Activated CD8-positive, alpha-beta memory T cell treated with anti-CD3 and anti-CD28 coated beads for 36 hours (primary cell): ENCODE measurements at regions not wholly inside any gene's neighbourhood (a gene's known extent, or its start where the extent isn't known, plus 50 kb on each side); places are given as distances from the start of the nearest gene placed in this dataset.

ENCODE experiments used
- CTCF ChIA-PET: fragments of 350-600 bp; sonication (Branson Sonifier 250); formaldehyde crosslinking; loops from one replicate; lab custom pipeline; 2021; ENCODE audit warnings: antibody characterized with exemption; lab: Charles Lee
- POLR2A ChIA-PET: fragments of 350-600 bp; sonication (Branson Sonifier 250); formaldehyde crosslinking; loops from one replicate; lab custom pipeline; 2021; ENCODE audit warnings: antibody characterized with exemption; lab: Charles Lee

- CTCF ChIA-PET: no interaction called here
- POLR2A ChIA-PET: no interaction called here
Measured at GRCh38 chr13:79811170-79811569, 330.2 kb downstream of the NDFIP2 start.

- ChIA-PET POLR2A (no interaction called here), CTCF (no interaction called here)
Measured at GRCh38 chr13:79810669-79811068, 329.7 kb downstream of the NDFIP2 start.

GRCh38 chr13:79810018-79810417 lies 329.1 kb downstream of the NDFIP2 start:
- CTCF ChIA-PET: no interaction called here
- POLR2A ChIA-PET: no interaction called here

GRCh38 chr13:79808475-79808874 lies 327.5 kb downstream of the NDFIP2 start:
- ChIA-PET CTCF (no interaction called here), POLR2A (no interaction called here)

- CTCF ChIA-PET: no interaction called here
- POLR2A ChIA-PET: no interaction called here
Measured at GRCh38 chr13:79807554-79807953, 326.6 kb downstream of the NDFIP2 start.

- CTCF ChIA-PET: no interaction called here
- POLR2A ChIA-PET: no interaction called here
Measured at GRCh38 chr13:79806821-79807220, 325.9 kb downstream of the NDFIP2 start.

- POLR2A ChIA-PET: no interaction called here
- CTCF ChIA-PET: no interaction called here
Measured at GRCh38 chr13:79805317-79805716, 324.4 kb downstream of the NDFIP2 start.

GRCh38 chr13:79803989-79804388 lies 323.0 kb downstream of the NDFIP2 start:
- POLR2A ChIA-PET: no interaction called here
- CTCF ChIA-PET: no interaction called here

GRCh38 chr13:79803296-79803695 lies 322.3 kb downstream of the NDFIP2 start:
- ChIA-PET POLR2A (no interaction called here), CTCF (no interaction called here)

GRCh38 chr13:79802389-79803085 lies 321.6 kb downstream of the NDFIP2 start:
- ChIA-PET CTCF (interaction anchor here (0.6 kb wide), 1 partner anchor 1960 kb away, joined by 3 read pairs; no protein-coding TSS in a partner anchor), POLR2A (no interaction called here)

- ChIA-PET CTCF (no interaction called here), POLR2A (no interaction called here)
Measured at GRCh38 chr13:79799059-79799867, 318.3 kb downstream of the NDFIP2 start.

- POLR2A ChIA-PET: no interaction called here
- CTCF ChIA-PET: no interaction called here
Measured at GRCh38 chr13:79796136-79796535, 315.2 kb downstream of the NDFIP2 start.

GRCh38 chr13:79794931-79795330 lies 314.0 kb downstream of the NDFIP2 start:
- ChIA-PET POLR2A (no interaction called here), CTCF (no interaction called here)

- POLR2A ChIA-PET: no interaction called here
- CTCF ChIA-PET: no interaction called here
Measured at GRCh38 chr13:79792716-79793115, 311.8 kb downstream of the NDFIP2 start.

- POLR2A ChIA-PET: no interaction called here
Measured at GRCh38 chr13:79791471-79792042, 310.6 kb downstream of the NDFIP2 start.

GRCh38 chr13:79786176-79786575 lies 305.2 kb downstream of the NDFIP2 start:
- ChIA-PET POLR2A (no interaction called here), CTCF (no interaction called here)

More at GRCh38 chr13:79791471-79792042, 310.6 kb downstream of the NDFIP2 start:
- CTCF ChIA-PET: no interaction called here

- ChIA-PET POLR2A (no interaction called here), CTCF (no interaction called here)
Measured at GRCh38 chr13:79782541-79783205, 301.7 kb downstream of the NDFIP2 start.

GRCh38 chr13:79781829-79782540 lies 301.0 kb downstream of the NDFIP2 start:
- CTCF ChIA-PET: no interaction called here
- POLR2A ChIA-PET: no interaction called here

GRCh38 chr13:79780240-79780639 lies 299.3 kb downstream of the NDFIP2 start:
- POLR2A ChIA-PET: no interaction called here
- CTCF ChIA-PET: no interaction called here

GRCh38 chr13:79779761-79780160 lies 298.8 kb downstream of the NDFIP2 start:
- CTCF ChIA-PET: no interaction called here
- POLR2A ChIA-PET: no interaction called here
